Mucosa of rectum (tissue), 2 donors: ENCODE measurements at regions not wholly inside any gene's neighbourhood (a gene's known extent, or its start where the extent isn't known, plus 50 kb on each side); places are given as distances from the start of the nearest gene placed in this dataset.

Experiments used
- H3K27ac ChIP-seq, 2 donors: one replicate each; pipeline ENCODE4 v1.7.0; 2013; ENCODE audit warnings: inconsistent platforms in 2 of 2, low read depth in 2 of 2, low read length in 2 of 2
- H3K27me3 ChIP-seq, 2 donors: one replicate each; pipeline ENCODE4 v1.7.0; 2013; ENCODE audit warnings: low read length in 2 of 2; ENCODE audit not compliant: control insufficient read depth in 2 of 2, insufficient read depth in 2 of 2
- H3K36me3 ChIP-seq, 2 donors: one replicate each; pipeline ENCODE4 v1.7.0; 2013; ENCODE audit warnings: low read length in 2 of 2; ENCODE audit not compliant: control insufficient read depth in 2 of 2, insufficient read depth in 2 of 2
- H3K4me1 ChIP-seq, 2 donors: one replicate each; pipeline ENCODE4 v1.7.0; 2013; ENCODE audit warnings: low read length in 2 of 2, mild to moderate bottlenecking in 1 of 2; ENCODE audit not compliant: control insufficient read depth in 2 of 2, insufficient read depth in 2 of 2
- H3K4me3 ChIP-seq, 2 donors: one replicate each; pipeline ENCODE4 v1.7.0; 2013; ENCODE audit warnings: low read length in 2 of 2
- H3K9ac ChIP-seq, 2 donors: one replicate each; pipeline ENCODE4 v1.7.0; 2013; ENCODE audit warnings: low read length in 2 of 2, low read depth in 1 of 2, mild to moderate bottlenecking in 1 of 2
- H3K9me3 ChIP-seq, 2 donors: one replicate each; pipeline ENCODE4 v1.7.0; 2013; ENCODE audit warnings: low read length in 2 of 2; ENCODE audit not compliant: control insufficient read depth in 2 of 2
- donor health status: healthy.
- donor health status: Normal muscosa, but diverticular disease.

GRCh38 chr3:117565777-117566176 is 856.2 kb downstream of the TUSC7 start:
- H3K4me1 ChIP-seq: no peaks in the 10 kb centered on the region
- no peaks in the 10 kb centered on the region for H3K9me3 ChIP-seq
- H3K9ac ChIP-seq: no peak overlapping the region
- H3K36me3 ChIP-seq: no peaks in the 10 kb centered on the region
- no peak overlapping the region for H3K27ac ChIP-seq
- no peaks in the 10 kb centered on the region for H3K27me3 ChIP-seq
- H3K4me3 ChIP-seq: no peak overlapping the region

- no peak overlapping the region for H3K27ac ChIP-seq
- H3K9me3 ChIP-seq: no peaks in the 10 kb centered on the region
- H3K4me1 ChIP-seq: no peaks in the 10 kb centered on the region
- no peaks in the 10 kb centered on the region for H3K36me3 ChIP-seq
- no peaks in the 10 kb centered on the region for H3K27me3 ChIP-seq
- no peak overlapping the region for H3K9ac ChIP-seq
- H3K4me3 ChIP-seq: no peak overlapping the region
Observed at GRCh38 chr3:117566926-117567325, 857.3 kb downstream of the TUSC7 start.

GRCh38 chr3:117567382-117567781 is 857.8 kb downstream of the TUSC7 start:
- Histone ChIP-seq H3K4me1 (no peaks in the 10 kb centered on the region), H3K9ac (no peak overlapping the region), H3K36me3 (no peaks in the 10 kb centered on the region), H3K27ac (no peak overlapping the region), H3K27me3 (no peaks in the 10 kb centered on the region), H3K9me3 (no peaks in the 10 kb centered on the region), H3K4me3 (no peak overlapping the region)

- Histone ChIP-seq H3K27me3 (no peaks in the 10 kb centered on the region), H3K4me3 (no peak overlapping the region), H3K27ac (no peak overlapping the region), H3K4me1 (no peaks in the 10 kb centered on the region), H3K36me3 (no peaks in the 10 kb centered on the region), H3K9ac (no peak overlapping the region), H3K9me3 (no peaks in the 10 kb centered on the region)
Observed at GRCh38 chr3:117567906-117568305, 858.3 kb downstream of the TUSC7 start.

GRCh38 chr3:117572786-117573185 is 863.2 kb downstream of the TUSC7 start:
- Histone ChIP-seq H3K4me3 (no peak overlapping the region), H3K27me3 (no peaks in the 10 kb centered on the region), H3K9me3 (peaks cover 0 to 4% of the 10 kb centered on the region in 2 donors), H3K4me1 (no peaks in the 10 kb centered on the region), H3K27ac (no peak overlapping the region), H3K9ac (no peak overlapping the region), H3K36me3 (no peaks in the 10 kb centered on the region)

- Histone ChIP-seq H3K36me3 (no peaks in the 10 kb centered on the region), H3K27ac (no peak overlapping the region), H3K9me3 (peaks cover 0 to 4% of the 10 kb centered on the region in 2 donors), H3K9ac (no peak overlapping the region), H3K27me3 (no peaks in the 10 kb centered on the region), H3K4me3 (no peak overlapping the region), H3K4me1 (no peaks in the 10 kb centered on the region)
Observed at GRCh38 chr3:117580806-117581205, 871.2 kb downstream of the TUSC7 start.

GRCh38 chr3:117586161-117586560 is 876.6 kb downstream of the TUSC7 start:
- Histone ChIP-seq H3K36me3 (no peaks in the 10 kb centered on the region), H3K27me3 (no peaks in the 10 kb centered on the region), H3K4me3 (no peak overlapping the region), H3K27ac (no peak overlapping the region), H3K9ac (no peak overlapping the region), H3K4me1 (no peaks in the 10 kb centered on the region), H3K9me3 (no peaks in the 10 kb centered on the region)

GRCh38 chr3:117587416-117587815 is 877.8 kb downstream of the TUSC7 start:
- no peaks in the 10 kb centered on the region for H3K27me3 ChIP-seq
- no peaks in the 10 kb centered on the region for H3K4me1 ChIP-seq
- H3K36me3 ChIP-seq: no peaks in the 10 kb centered on the region
- no peak overlapping the region for H3K9ac ChIP-seq
- no peak overlapping the region for H3K27ac ChIP-seq
- H3K9me3 ChIP-seq: no peaks in the 10 kb centered on the region
- H3K4me3 ChIP-seq: no peak overlapping the region

- H3K27ac ChIP-seq: no peak overlapping the region
Observed at GRCh38 chr3:117589454-117589853, 879.9 kb downstream of the TUSC7 start.

GRCh38 chr3:117595615-117596014 is 886.0 kb downstream of the TUSC7 start:
- H3K27ac ChIP-seq: no peak overlapping the region
- no peaks in the 10 kb centered on the region for H3K4me1 ChIP-seq
- H3K4me3 ChIP-seq: no peak overlapping the region
- no peaks in the 10 kb centered on the region for H3K9me3 ChIP-seq
- no peaks in the 10 kb centered on the region for H3K36me3 ChIP-seq
- H3K27me3 ChIP-seq: no peaks in the 10 kb centered on the region
- no peak overlapping the region for H3K9ac ChIP-seq

More at GRCh38 chr3:117589454-117589853, 879.9 kb downstream of the TUSC7 start:
- no peaks in the 10 kb centered on the region for H3K9me3 ChIP-seq
- no peaks in the 10 kb centered on the region for H3K4me1 ChIP-seq
- no peak overlapping the region for H3K9ac ChIP-seq
- no peaks in the 10 kb centered on the region for H3K36me3 ChIP-seq
- H3K4me3 ChIP-seq: no peak overlapping the region
- H3K27me3 ChIP-seq: no peaks in the 10 kb centered on the region

GRCh38 chr3:117596503-117596902 is 886.9 kb downstream of the TUSC7 start:
- no peaks in the 10 kb centered on the region for H3K36me3 ChIP-seq
- no peaks in the 10 kb centered on the region for H3K4me1 ChIP-seq
- H3K9ac ChIP-seq: no peak overlapping the region
- no peaks in the 10 kb centered on the region for H3K27me3 ChIP-seq
- no peak overlapping the region for H3K4me3 ChIP-seq
- no peak overlapping the region for H3K27ac ChIP-seq
- no peaks in the 10 kb centered on the region for H3K9me3 ChIP-seq
